Activated CD4-positive, CD25-positive, alpha-beta regulatory T cell treated with anti-CD3 and anti-CD28 coated beads, Interleukin-2, amount 50 U/mL, for 24 hours (primary cell): ENCODE measurements at regions not wholly inside any gene's neighbourhood (a gene's known extent, or its start where the extent isn't known, plus 50 kb on each side); places are given as distances from the start of the nearest gene placed in this dataset.

ENCODE experiments used
- ATAC-seq, 2 donors: fragments of 150-1000 bp; cut with Tn5 transposase; one replicate each; pipeline ENCODE4 v1.10.0; 2021; ENCODE audit warnings: mild to moderate bottlenecking in 1 of 2, moderate library complexity in 1 of 2

DNA sequence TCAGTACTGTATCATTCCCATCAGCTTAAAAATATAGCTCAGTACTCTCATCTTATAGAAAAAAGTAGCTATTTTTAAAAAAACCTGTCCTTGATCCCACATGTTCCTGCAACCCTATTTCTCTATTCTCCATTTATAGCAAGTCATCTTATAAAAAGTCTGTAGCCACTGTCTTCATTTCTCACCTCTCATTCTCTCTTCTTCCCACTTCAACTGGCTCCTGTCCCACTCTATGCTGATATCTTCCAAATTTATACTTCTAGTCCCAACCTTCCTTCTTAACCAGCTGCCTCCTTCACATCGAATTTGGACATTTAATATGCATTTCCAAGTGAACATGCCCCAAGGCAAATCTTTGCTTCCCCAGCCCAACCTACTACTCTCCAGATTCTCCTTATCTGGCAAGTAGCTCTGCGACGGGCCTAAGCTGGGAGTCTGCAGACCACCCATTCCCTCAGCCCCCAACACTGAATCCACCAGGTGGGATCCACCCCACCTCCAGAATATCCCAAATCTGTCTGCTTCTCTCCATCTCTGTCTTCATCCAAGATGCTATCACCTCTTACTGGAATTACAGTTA is 52.0 kb upstream of the TANC2 start:
- ATAC-seq, result no peak

DNA sequence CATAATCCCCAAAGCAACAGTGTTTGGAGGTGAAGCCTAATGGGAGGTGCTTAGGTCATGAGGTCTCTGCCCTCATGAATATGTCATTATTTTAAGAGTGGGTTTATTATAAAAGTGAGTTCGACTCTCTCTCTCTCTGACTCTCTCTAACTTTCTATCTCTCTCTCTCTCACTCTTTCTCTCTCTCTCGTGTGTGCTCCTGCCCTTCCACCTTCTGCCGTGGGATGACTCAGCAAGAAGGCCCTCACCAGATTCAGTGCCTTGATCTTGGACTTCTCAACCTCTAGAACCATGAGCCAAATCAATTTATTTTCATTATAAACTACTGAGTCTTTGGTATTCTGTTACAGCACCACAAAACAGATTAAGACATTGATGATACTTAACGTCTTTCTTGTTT is 53.7 kb upstream of the TANC2 start:
- ATAC-seq, result no peak

DNA sequence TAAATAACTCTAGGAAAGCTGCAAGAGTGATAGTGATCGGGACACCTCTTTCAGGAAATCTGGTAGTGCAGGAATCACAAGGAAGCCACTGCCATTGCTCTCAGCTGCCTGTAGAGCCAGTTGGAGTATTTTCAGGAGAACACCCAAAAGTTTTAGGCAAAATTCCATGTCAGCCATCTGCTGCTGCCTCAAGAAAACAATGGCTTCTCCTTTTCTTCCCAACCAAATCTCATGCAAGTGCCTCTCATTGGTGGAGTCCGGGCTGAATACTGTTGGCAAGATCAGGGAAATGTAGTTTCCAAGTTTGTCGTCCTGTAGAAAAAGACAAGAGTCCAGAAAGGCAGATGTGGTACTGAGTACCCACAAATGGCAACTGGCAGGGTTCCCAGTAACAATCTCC is 54.9 kb upstream of the TANC2 start:
- no peak for ATAC-seq

DNA sequence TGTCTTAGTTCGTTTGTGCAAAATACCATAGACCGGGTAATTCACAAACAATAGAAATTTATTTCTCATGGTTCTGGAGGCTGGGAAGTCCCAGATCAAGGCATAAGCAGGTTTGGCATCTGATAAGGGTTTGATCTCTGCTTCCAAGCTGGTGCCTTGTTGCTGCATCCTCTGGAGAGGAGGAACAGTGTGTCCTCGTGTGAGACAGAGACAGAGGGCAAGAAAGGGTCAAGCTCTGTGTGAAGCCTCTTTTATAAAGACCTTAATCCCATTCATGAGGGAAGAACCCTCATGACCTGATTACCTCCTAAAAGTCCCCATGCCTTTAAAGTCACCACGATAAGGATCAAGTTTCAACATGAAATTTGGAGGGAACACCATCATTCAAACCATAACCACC is 55.8 kb upstream of the TANC2 start:
- ATAC-seq, result no peak

DNA sequence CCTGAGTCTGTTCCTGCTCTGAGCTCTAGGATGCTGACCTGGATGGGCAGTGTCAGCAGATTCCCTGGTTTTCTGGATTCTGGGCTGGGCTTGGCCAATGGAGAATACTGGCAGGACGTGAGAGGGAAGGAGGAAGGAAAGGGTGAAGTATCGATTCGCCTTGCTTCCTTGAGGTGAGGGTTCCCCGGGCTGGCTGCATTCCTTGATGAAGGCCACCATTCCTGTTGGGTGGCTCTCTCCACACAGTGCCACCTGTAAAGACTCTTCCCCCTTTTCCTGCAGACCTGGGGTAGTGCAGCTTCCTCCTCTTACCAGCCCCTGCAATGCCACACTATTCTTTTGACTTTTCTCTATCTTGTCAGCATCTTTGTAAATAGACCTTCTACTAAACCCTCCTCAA is 58.1 kb upstream of the TANC2 start:
- ATAC-seq, result no peak

DNA sequence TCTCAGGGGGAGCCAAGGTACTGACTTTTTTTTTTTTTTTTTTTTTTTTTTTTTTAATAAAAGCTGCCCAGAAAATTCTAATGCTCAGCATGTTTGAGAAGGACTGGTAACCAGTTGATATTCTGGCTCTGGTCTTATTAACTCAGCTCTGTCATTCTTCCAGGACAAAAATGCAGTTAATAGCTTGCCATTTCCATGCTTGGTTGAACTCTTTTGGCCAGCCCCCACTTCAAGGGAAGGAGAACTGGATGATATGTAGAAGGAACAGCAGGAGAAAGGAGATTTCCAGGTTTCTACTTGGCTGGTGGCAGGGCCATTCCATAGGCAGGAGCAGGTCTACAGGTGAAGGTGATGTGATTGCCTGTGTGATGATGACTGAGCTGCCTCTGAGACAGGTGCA is 59.2 kb upstream of the TANC2 start:
- no peak for ATAC-seq

DNA sequence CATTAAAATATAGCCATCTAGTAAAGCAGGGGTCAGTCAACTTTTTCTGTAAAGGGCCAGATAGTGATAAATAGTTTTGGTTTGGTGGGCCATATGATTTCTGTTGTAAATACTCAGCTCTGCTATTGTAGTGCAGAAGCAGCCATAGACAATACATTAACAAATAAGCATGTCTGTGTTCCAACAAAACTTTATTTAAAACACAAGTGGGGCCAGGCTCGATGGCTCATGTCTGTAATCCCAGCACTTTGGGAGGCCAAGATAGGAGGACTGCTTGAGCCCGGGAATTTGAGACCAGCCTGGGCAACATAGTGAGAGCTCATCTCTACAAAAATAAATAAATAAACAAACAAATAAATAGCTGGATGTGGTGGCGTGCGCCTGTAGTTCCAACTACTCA is 60.8 kb upstream of the TANC2 start:
- no peak for ATAC-seq

DNA sequence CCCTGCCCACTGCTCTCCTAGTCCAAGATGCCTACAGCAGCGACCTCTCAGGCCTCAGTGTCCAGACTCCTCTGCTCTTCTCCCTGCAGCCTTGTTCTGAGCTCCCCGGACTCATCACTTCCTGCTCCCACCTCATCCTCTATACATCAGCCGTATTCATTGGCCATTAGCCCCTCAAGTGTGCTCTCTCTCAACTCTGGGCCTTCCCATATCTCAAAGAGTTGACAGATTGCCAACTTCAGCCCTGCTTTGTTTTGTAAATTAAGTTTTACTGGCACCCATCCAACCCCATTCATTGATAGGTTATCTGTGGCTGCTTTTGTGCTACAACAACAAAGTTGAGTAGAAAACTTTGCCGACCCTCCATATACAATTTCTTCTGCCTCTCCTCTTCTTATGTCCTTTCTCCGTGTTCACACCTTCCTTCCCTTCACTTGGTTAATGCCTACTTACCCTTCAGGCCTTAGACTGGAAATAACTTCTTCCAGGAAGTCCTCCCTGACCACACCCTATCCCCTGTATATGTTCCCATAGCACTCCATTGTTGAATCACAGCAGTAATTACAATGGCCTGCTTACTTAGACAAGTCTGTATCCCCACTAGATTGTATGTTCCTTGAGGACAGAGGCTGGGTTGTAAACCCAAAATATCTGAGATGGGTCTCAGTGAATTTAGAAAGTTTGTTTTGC is 63.4 kb upstream of the TANC2 start:
- no peak for ATAC-seq

DNA sequence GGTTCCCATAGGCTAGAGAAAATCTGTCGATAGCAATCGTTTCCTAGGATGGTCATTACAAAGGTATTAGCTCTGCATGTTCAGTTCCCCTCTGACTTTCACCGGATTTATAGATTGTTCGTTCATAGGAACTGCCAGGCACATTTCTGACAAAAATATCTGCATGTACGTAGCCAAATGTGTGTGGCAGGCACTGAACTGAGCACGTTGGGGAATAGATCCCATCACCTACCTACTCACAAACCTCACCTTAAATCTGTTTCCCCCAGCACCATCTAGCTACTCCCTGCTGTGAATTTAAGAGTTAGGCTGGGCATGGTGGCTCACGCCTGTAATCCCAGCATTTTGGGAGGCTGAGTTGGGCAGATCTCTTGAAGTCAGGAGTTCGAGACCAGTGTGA is 64.5 kb upstream of the TANC2 start:
- no peak for ATAC-seq

DNA sequence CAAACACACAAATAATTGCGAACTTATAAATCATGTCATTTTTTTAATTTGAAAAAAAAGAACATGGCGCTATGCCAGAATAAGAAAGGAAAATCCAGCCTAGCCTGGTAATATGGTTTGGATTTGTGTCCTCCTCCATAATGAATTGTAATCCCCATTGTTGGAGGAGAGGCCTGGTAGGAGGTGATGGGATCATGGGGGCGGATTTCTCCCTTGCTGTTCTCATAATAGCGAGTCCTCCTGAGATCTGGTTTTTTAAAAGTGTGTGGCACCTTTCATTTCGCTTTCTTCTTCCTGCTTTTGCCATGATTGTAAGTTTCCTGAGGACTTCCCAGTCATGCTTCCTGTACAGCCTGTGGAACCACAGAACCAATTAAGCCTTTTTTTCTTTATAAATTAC is 65.9 kb upstream of the TANC2 start:
- ATAC-seq, result no peak

DNA sequence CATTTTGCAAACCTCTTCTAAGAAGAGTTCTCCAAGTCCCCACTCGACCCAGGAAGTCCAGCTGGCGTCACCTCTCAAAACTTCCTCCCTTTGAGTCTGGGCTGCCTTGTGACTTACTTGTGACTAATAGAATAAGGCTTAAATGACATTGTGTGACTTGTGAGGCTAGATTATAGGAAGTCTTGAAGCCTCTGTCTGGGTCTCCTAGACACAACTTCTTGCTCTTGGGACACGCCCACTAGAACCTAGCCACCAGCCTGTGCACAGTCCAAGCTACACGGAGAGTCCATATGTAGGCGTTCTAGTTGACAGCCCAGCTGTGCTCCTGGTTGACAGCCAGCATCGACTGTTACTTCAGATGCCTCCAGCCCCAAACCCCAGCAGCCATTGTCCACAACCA is 66.7 kb upstream of the TANC2 start:
- ATAC-seq, result no peak

DNA sequence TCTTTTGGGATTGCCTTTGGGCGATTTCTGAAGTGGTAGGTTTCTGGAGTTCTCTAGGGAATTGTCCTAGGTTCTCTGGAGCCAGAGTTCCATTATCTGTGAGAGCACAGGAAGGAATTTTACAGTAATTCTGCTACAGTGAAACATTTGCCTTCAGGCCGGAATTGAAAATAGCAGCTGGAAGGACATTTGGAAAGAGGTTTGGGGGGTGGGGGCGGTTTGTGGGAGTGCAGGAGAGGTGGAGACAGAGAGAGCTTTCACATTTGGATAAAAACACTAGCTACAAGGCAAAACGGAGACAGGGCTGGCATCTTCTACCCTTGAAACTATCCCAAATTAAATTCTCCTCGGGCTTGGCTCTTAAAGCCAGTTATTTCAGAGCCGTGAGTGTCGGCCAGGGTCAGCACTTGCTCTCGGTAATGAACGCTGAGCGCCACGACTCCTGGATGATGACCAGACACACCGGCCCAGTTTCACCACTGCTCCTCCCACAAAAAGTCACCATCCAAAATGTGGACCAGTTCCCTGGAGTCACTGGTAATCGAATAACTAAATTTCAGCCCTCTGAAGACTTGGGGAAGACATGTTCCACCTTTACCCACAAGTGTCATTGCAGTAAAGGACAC is 67.7 kb upstream of the TANC2 start:
- ATAC-seq, result no peak

DNA sequence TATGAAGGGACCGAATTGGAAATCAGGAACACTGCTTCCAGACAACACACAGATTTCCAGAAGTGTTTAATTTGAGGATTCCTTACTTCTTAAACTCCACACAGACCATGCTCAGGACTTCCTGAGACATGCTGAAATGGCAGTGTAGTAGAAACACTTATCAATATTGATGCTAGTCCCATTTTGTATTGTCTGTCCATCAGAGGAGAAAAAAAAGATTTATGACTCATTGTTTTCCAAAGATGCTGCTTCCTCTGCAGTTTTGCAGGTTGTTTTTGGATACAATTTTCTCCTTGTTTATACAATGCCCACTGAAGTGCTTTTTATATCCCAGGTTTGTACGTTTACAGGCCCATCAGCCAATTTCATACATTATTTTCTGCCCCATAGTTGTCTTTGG is 68.3 kb upstream of the TANC2 start:
- no peak for ATAC-seq

DNA sequence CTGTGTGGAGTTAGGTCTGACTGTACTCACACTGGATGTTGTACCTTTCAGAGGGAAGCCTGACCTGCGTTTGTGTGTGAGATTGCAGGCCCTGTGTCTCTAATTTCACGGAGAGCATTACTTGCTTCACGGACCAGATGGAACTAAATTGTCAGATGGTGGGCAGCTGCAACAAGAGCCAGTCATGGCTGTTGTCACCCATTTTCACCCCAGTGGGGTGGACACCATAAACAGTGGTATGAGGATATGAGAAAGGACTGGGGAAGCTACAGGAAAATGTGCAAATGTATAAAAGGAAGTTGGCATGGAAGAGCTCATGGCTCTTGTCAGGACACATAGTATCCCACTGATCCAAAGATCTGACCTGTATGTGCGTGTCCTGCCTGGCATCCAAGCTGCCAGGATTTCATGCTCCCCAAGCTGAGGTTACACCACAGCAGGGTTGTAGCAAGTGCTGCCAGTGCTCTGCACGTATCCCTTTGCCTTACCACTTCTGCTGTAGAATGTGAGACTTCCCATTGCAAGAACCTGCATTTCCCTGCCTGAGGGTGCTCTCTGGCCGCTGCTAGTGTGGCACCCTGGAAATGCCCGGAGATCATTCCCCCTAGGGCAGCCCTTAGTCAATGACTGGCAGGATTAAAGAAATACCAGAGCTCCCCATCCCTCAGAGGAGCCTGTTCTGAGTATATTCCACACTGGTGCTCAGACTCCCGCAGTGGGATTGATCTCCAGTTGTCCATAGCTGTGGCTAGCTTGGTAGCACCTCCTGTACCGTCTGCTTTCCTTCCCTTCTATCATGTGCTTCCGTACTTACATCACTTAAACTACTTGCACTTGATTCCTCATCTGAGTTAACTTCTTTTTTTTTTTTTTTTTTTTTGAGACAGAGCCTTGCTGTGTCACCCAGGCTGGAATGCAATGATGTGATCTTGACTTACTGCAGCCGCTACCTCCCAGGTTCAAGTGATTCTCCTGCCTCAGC is 70.4 kb upstream of the TANC2 start:
- no peak for ATAC-seq

DNA sequence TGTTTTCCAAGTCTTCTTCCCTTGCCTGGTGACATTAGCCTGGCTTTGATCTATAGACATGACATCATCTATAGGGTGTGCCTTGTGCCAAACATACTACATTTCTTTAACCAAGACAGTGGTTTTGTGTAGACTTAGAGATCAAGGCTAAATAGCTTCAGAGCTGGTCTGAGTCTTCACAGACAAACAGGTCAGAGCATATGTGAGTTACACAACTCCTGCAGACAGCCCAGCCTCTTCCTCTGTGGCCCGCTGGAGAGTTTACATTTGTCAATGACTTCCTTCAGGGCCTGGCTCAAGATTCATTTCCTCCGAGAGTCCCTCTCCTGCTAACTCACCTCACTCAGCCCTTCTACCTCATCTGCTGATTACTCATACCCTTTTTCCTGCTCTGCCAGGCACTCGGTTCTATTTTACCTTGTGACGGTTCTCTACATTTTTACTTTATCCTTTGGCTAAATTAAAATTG is 73.1 kb upstream of the TANC2 start:
- ATAC-seq, result peak; percentile 27 to 48

DNA sequence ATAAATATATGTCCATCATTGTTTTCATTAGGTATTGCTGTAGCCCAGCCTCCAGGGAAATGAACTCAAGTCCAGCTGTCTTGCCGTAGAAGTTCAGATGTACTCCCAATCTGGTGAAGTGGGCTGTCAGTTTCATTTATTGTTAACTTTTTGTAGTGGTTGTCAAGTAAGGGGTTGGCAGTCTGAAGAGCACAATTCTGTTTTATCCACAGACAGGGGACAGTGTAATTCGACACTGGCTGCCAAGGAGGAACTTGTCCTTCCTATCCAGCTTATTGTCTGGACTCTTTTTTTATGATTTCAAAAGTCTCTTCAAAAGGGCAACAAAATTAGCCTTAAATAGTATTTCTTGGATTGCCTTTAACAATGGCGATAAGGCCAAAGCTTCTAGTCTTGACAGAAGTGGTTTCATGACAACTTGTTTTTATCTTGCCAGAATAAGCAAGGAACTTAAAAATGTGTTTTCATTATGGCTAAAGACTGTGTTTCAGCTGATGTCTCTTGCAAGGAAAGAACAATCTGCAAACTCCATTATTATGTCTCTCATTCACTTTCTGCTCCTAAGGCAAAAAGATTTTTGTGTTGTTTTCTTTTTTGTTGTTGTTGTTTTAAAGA is 73.9 kb upstream of the TANC2 start:
- ATAC-seq, result no peak

DNA sequence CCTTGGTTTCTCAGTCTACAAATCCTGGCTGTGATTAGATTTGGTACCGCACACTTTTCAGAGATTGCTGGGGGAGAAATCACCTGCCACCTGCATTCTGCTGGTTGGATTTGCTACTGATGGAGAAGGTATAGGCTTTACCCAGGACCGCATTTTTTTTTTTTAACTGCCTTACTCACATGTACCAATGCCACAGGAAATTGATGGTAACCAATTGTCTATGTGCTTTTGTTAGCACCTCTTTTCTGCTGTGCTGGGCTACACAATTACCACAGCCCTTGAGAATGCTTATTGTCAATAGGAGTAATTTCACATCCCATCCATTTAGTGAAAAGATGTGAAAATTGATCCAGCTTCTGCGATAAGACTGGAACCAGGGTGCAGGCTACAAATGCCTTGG is 74.4 kb upstream of the TANC2 start:
- no peak for ATAC-seq

DNA sequence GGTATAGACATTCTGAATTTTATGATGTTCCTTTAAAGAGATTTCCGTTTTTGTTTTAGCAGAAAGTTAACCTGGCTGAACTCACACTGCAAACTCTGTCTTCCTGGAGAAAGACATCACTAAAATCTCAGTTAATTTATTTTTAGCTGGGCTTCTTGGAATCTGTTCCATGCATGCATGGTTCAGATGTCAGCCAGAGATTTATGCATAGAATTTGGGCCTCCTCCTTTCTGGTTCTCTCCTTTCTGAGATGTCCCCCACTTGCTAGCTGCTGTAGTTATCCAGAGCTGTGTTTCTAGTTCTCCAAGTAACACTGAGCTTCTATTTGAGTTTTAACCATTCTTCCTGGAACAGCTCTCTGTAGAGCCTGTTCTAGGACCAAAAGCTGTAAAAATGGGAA is 77.3 kb upstream of the TANC2 start:
- ATAC-seq, result no peak

DNA sequence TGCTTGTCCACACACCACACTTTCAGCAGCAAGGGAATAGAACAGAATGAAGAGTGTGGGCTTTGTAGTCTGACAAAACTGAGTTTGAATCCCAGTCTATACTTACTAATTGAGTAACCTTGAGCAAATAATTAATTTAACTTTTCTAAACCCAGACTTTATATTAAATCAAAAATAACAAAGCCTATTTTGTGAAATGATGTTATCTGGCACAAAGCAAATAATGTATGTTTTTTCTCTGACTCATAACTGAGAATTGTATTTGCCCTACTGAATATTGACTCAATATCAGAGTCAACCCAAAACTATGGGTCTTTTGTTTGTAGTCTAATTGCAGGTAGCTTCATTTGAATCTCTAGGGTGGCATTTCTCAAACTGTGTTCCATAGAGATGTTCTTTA is 77.9 kb upstream of the TANC2 start:
- no peak for ATAC-seq

DNA sequence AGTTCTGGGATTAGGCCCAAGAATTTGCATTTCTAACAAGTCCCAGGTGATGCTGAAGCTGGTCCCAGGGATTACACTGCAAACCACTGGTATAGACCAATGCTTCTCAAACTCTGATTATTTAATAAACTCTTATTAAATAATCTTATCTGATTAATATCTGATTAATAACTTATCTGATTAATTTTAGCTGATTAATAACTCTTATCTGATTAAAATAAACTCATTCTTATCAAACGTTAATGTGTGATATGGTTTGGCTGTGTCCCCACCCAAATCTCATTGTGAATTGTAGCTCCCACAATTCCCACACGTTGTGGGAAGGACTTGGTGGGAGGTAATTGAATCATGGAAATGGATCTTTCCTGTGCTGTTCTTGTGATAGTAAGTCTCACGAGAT is 78.6 kb upstream of the TANC2 start:
- no peak for ATAC-seq

DNA sequence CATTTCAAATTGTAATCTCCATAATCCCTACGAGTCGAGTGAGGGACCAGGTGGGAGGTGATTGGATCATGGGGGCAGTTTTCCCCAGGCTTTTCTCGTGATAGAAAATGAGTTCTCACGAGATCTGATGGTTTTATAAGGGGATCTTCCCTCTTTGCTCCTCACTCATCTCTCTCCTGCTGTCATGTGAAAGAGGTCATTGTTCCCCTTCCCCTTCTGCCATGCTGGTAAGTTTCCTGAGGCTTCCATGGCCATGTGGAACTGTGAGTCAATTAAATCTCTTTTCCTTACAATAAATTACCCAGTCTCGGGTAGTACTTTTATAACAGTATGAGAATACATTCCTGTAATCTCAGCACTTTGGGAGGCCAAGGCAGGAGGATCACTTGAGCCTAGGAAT is 76.7 kb upstream of the MARCHF10 start:
- ATAC-seq, result no peak

DNA sequence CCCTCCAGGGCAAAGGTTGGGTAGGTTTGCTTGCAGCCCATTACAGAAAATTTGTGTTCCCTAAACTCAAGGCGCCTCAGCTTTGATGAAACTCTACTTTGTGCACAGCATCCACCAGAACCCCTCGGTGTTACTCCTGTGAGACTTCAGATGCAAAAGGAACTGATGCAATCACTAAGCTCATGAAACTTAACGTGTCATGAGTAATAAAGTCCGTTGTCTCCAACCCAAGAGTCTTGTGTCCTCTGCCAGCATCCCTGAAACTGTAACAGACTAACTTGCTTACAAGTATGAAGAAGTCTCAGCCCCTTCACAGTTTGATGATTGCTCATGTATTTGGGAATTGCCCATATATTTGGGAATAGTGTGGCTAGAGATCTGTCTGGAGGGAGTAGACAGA is 74.8 kb upstream of the MARCHF10 start:
- no peak for ATAC-seq

DNA sequence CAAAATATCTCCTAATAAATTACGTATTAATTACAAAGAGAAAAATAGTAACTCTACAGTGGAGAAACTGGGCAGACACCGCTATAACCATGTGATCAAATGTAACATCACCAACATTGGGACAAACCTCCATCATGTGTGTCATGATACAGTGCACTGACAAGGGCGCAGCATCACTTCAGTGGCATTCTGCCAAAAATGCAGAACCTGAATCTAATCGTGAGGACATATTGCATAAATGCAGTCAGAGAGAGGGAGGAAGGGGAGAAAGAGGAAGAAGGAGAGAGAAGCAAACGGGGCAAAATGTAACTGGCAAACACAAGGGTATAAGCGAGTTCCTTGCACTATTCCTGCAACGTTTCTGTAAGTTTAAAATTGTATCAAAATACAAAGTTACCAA is 74.2 kb upstream of the MARCHF10 start:
- no peak for ATAC-seq
